ENCODE measurements at regions not wholly inside any gene's neighbourhood (a gene's known extent, or its start where the extent isn't known, plus 50 kb on each side); places are given as distances from the start of the nearest gene placed in this dataset.
"Not testable (repeated sequence)": the region's sequence is repeated elsewhere in the genome, so short reads cannot be mapped to it uniquely, and the experiment has no call there.

DNA sequence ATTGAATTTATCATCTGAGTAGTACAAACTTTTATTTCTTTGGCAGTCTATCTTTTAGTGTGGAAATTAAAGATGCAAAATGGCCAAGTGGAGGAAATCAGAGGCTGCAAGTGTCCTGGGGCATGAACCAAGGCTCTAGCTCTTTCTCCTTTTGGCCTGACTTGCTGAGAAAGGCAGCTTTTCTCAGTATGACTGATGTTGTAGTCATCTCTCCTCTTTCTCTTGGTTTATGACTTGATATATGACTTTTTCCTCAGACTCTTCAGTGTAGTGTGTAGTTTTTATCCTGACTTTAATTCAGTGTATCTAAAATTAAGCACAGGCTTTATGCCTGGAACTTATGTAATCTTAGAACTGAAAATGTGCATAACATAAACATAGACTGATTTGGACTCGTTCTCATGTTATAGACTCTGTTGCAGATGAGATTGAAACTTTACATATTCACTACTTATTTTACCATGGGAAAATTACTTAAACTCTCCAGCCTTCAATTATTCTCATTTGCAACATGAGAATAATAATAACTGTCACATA lies 65.7 kb downstream of the SLITRK5 start:
- in situ Hi-C loops (cut with HindIII; ENCODE audit: low sequenced_read_pairs): no loop called here

- in situ Hi-C loops (cut with HindIII; ENCODE audit: low sequenced_read_pairs): no loop called here
Measured at GRCh38 chr13:87754097-87754496, 82.9 kb downstream of the SLITRK5 start.

GRCh38 chr13:87769445-87769844 lies 98.3 kb downstream of the SLITRK5 start:
- in situ Hi-C loops (cut with HindIII; ENCODE audit: low sequenced_read_pairs): no loop called here

DNA sequence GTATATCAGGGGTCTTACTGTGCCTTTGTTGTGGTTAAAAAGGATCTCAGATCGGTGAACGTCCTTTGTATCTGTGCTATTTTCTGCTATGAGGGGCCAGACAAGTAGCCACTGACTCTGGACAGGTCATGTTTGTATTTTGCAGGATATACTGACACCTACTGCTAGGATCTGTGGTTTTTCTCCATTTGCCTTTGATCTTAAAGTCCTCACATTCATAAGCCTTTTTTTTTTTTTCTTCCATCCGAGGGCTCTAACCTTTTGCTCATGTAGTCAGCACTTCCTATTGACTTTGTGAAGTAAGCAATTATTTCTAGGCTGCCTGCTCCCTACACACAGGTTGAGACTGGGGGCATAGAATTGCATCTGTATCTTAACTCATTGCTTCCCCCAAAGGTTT lies 106.2 kb downstream of the SLITRK5 start:
- in situ Hi-C loops (cut with HindIII; ENCODE audit: low sequenced_read_pairs): no loop called here

- in situ Hi-C loops (cut with HindIII; ENCODE audit: low sequenced_read_pairs): no loop called here
Measured at GRCh38 chr13:87778128-87778527, 107.0 kb downstream of the SLITRK5 start.

DNA sequence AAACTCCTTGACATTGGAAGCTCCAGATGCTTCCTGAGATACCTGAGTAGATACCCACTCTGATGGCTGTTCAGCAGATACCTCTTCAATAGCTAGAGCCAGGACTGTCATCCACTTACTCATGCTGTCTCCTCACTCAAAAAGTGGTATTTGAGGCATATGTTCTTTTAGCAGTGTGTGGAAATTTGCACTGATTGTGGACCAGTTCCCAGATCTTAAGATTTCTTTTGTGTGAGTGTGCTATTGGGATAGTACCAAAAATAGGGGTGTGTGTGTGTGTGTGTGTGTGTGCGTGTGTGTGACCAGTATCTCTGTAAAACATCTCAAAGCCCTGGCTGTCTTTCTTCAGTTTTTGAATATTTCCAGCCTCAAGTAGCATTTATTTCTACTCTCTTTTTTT lies 108.3 kb downstream of the SLITRK5 start:
- in situ Hi-C loops (cut with HindIII; ENCODE audit: low sequenced_read_pairs): no loop called here

DNA sequence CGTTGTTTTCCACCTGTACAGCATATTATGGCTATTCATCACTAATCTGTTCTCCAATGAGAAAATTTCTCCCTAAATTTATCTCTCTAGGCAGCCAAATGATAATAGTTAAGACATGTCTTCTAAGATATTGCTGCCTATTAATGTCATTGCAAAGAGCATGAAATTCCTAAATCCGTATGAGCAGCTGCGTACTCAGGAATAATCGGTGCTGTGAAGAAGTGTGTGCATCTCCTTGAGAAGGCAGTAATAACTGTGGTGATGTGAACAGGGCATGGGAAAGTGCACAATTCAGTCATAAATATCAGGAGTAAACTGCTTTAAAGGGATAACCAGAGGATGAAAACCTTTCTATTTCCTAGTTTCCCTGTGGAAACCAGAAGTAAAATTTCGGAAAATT lies 112.2 kb downstream of the SLITRK5 start:
- in situ Hi-C loops (cut with HindIII; ENCODE audit: low sequenced_read_pairs): no loop called here

DNA sequence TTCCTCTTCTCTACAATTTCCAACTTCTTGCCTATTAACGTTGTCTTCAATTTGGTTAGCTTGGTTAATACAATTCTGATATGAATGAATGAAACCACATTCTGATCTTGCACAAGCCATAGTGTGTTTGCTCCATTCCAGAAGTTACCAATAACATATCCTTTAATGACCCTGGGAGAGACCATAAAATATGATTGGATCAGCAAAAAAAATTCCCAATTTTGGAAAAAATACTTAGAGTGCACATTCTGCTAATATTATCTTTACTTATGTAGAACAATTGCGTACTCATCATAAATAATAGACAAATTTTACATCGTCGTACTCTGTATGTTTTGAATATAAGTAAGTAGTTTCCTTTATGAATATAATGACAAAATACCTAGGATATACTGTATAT lies 117.2 kb downstream of the SLITRK5 start:
- in situ Hi-C loops (cut with HindIII; ENCODE audit: low sequenced_read_pairs): no loop called here

DNA sequence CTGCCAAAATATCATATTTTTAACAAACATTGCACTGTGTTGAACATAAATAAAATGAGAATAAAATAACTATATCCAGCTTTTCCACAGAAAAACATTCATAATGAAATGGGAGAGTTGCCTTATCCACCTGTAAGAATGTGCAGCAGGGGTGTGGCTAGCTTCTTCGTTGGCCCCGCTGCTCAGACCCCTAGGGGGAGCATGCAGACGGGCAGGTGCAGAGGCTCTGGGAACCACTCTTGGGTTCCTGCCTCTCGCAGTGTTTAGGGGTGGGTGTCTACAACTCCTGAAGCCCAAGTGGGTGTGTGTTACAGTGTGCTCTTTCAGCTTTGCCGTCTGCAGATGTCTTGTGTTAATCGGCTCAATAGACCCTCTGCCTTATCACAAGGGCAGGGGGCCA lies 121.7 kb downstream of the SLITRK5 start:
- in situ Hi-C loops (cut with HindIII; ENCODE audit: low sequenced_read_pairs): no loop called here

DNA sequence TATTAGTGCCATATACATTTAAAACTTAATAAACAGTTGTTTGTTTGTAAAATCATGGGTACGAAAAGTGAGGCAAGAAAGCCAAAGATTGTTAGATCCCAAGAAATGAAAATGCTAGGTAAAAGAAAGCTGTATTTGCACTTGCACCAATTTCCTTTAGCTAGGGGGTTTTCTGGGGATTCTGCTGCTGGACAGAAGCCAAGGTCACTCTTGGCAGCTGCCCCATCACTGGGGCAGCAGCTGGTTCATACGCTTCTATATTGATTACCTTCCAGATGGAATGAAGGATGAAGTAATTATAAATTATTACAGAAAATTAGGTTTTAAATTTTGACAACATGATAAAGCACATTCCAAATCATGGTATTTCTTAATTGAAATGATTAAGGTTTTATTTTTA lies 127.4 kb downstream of the SLITRK5 start:
- in situ Hi-C loops (cut with HindIII; ENCODE audit: low sequenced_read_pairs): no loop called here

- in situ Hi-C loops (cut with HindIII; ENCODE audit: low sequenced_read_pairs): no loop called here
Measured at GRCh38 chr13:87810391-87810801, 139.2 kb downstream of the SLITRK5 start.

DNA sequence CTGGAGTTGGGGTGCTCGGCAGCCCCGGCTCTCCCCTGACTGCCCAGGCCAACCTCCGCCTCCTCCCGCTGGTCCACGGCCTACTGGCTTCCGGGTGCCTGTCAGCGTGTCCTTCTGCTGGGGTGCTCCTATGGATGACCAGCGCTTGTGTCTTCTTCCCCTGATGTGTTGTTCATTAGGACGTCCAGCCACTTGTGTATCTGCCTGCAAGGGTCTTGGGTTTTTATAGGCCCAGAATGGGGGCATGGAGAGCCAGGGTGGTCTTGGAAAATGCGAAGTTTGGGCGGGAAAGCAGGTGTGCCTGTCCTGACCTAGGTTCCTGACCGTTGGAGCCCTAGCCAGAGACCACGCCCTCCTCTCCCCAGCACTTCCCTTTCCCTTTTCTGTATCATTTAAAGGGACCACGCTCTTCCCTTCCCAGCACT lies 139.8 kb downstream of the SLITRK5 start:
- in situ Hi-C loops (cut with HindIII; ENCODE audit: low sequenced_read_pairs): no loop called here

GRCh38 chr13:87814403-87814802 lies 143.2 kb downstream of the SLITRK5 start:
- in situ Hi-C loops (cut with HindIII; ENCODE audit: low sequenced_read_pairs): no loop called here

- in situ Hi-C loops (cut with HindIII; ENCODE audit: low sequenced_read_pairs): no loop called here
Measured at GRCh38 chr13:87820241-87820640, 149.1 kb downstream of the SLITRK5 start.

DNA sequence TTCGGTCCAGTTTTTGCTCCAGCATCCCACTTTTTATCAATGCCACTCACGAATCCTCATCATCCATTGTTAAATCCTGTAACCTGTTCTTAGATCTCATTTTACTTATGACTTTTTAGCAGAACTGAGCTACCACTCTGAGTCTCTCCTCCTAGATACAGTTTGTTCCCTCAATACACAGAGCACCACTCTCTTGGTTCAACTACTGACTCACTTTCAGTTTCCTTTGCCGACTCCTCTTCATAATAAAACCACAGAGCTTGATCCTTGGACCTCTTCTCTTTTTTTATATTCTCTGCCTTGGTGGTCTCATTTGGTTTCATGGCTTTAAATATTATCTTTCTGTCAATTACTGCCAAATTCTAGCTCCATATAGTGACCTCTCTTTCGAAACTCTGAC lies 150.3 kb downstream of the SLITRK5 start:
- in situ Hi-C loops (cut with HindIII; ENCODE audit: low sequenced_read_pairs): no loop called here

DNA sequence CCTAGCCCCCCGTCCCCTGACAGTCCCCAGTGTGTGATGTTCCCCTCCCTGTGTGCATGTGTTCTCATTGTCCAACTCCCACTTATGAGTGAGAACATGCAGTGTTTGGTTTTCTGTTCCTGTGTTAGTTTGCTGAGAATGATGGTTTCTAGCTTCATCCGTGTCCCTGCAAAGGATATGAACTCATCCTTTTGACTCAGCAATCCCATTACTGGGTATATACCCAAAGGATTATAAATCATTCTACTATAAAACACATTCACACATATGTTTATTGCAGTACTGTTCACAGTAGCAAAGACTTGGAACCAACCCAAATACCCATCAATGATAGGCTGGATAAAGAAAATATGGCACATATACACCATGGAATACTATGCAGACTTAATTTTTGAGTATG lies 155.1 kb downstream of the SLITRK5 start:
- in situ Hi-C loops (cut with HindIII; ENCODE audit: low sequenced_read_pairs): not testable (repeated sequence)

DNA sequence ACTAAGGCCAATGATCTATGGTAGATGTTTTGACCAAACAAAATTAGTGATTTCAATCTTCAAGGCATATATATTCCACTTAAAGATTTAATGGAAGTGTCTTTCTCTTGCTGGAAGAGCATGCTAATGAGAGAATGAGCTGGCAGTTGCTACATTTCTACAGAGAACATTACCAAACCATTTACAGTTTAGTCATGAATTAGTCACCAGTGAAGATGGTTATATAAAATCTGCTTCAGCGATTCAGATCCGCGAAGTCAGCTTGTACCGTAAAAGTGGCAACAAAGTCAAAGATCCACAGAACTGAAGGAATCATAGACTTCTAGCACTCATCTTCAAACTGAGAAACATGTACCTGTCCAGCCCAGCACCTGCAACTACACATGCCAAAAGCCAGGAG lies 156.3 kb downstream of the SLITRK5 start:
- in situ Hi-C loops (cut with HindIII; ENCODE audit: low sequenced_read_pairs): no loop called here

- in situ Hi-C loops (cut with HindIII; ENCODE audit: low sequenced_read_pairs): no loop called here
Measured at GRCh38 chr13:87837522-87837921, 166.4 kb downstream of the SLITRK5 start.

- in situ Hi-C loops (cut with HindIII; ENCODE audit: low sequenced_read_pairs): no loop called here
Measured at GRCh38 chr13:87837946-87838345, 166.8 kb downstream of the SLITRK5 start.

DNA sequence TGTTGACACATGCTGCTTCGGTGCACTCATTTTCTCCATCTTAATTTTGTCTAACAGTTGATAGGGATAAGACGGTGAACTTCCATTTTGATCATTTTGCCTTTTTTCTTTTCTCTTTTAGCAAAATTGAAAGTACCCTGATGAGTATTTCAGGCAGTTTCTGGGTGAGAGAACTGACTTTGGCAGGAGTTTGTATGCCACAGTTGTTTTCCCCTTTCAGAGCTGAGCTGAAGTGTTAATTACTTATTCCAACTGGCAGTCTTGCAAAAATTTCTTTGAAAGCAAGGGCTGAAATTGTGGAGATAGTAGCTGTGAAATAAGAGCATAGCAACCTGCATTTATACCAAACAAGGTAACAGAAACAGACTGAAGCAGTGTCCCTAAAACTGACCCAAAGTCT lies 180.2 kb downstream of the SLITRK5 start:
- in situ Hi-C loops (cut with HindIII; ENCODE audit: low sequenced_read_pairs): no loop called here

DNA sequence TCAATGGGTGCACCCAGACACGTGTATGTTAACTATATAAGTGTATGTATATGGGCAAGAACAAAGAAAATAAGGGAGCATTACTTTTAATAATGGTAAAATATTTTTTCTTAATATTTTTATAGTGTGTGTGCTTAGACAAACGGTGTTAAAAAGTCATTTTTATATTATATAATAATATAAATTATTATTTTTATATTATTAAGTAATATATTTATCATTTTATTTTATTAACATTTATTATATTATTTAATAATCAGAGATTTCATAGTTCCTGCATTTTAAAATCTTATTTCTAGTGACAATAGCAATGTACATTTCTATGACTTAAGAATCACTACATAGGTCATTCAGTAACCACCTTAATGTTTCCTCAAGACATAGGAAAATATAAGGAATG lies 184.4 kb downstream of the SLITRK5 start:
- in situ Hi-C loops (cut with HindIII; ENCODE audit: low sequenced_read_pairs): no loop called here

DNA sequence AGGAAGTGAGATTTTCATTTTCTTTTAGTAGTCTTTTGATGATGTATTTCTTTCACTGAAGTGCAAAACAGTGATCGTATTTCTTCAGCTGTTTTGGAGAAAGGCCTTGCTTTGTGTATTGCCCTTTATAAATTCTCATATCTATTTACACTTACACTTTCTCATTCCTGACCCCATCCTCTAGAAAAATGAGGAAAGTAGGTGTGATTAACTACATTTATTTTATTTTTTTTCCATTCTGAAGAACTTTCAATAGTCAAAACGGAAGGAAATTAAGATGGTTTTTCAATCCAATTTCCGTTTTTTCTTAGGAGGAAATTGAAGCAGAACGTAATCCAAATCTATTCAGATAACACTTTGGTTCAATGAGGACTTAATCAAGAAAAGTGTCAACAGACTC lies 188.1 kb downstream of the SLITRK5 start:
- in situ Hi-C loops (cut with HindIII; ENCODE audit: low sequenced_read_pairs): no loop called here

- in situ Hi-C loops (cut with HindIII; ENCODE audit: low sequenced_read_pairs): no loop called here
Measured at GRCh38 chr13:87867426-87867825, 196.3 kb downstream of the SLITRK5 start.

DNA sequence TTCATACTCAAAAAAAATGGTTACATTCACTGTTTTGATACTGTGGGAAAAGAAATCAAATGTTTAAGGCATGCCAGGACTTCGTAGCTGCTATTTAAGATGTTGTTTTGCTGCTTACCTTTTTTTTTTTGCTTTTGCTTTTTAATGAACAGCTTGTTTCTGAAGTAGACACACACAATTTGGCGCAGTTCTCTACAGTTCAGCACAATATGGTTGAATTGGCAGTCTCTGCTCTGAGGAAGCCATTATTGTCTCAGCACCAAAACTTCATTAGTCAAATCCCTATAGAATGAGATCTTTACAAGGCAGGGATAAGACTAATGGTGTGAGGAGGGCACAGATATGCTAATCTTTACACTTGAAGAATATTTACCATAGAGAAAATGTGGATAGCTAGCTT lies 197.6 kb downstream of the SLITRK5 start:
- in situ Hi-C loops (cut with HindIII; ENCODE audit: low sequenced_read_pairs): no loop called here
